SK-N-SH (cell line): ENCODE measurements at regions not wholly inside any gene's neighbourhood (a gene's known extent, or its start where the extent isn't known, plus 50 kb on each side); places are given as distances from the start of the nearest gene placed in this dataset.

Source experiments
- CTCF ChIA-PET: fragments of 300-600, 350-600 bp; formaldehyde crosslinking; extraction: SDS; loops from one replicate; lab custom pipeline; 2021; lab: Yijun Ruan, JAX
- POLR2A ChIA-PET: fragments of 350-600 bp; sonication (Branson Sonifier 250); formaldehyde crosslinking; extraction: SDS; loops from one replicate; lab custom pipeline; 2020; ENCODE audit warnings: antibody characterized with exemption, inconsistent platforms; lab: Yijun Ruan, JAX
- DNase-seq: peaks from one replicate; pipeline ENCODE4 v3.0.0; 2012
- H2AFZ ChIP-seq: fragments of 200-600 bp; sonication (generic); 2 replicates; pipeline ENCODE4 v1.8.1; 2016; ENCODE audit warnings: antibody characterized with exemption, mild to moderate bottlenecking, low read depth
- H3F3A ChIP-seq: fragments of 200-600 bp; sonication (generic); replicated peaks from 2 replicates; pipeline ENCODE3; 2016; ENCODE audit warnings: antibody characterized with exemption, mild to moderate bottlenecking; ENCODE audit not compliant: insufficient read depth
- H3K27ac ChIP-seq, 2 experiments: fragments of 200-500 bp in 1 of 2; fragments of 200-600 bp in 1 of 2; sonication (Bioruptor generic) in 1 of 2; sonication (generic), shearing (Covaris generic) in 1 of 2; 2 replicates each; pipeline versions ENCODE4 v1.5.1 to v1.6.1; 2014 to 2016; ENCODE audit warnings: low read depth in 2 of 2, inconsistent platforms in 1 of 2, low read length in 1 of 2, mild to moderate bottlenecking in 1 of 2, mixed read lengths in 1 of 2
- H3K27me3 ChIP-seq: fragments of 200-600 bp; sonication (generic), shearing (Covaris generic); 2 replicates; pipeline ENCODE4 v1.6.1; 2016; ENCODE audit warnings: mixed run types; ENCODE audit not compliant: insufficient read depth
- H3K36me3 ChIP-seq, 2 experiments: fragments of 200-500 bp in 1 of 2; fragments of 200-600 bp in 1 of 2; sonication (Bioruptor generic) in 1 of 2; sonication (generic) in 1 of 2; replicated peaks in 1 of 2; 2 replicates each; pipeline versions ENCODE3 to v1.5.1; 2014 to 2016; ENCODE audit warnings: low read length in 1 of 2, mild to moderate bottlenecking in 1 of 2; ENCODE audit not compliant: insufficient read depth in 2 of 2, control insufficient read depth in 1 of 2
- H3K4me1 ChIP-seq, 2 experiments: fragments of 200-500 bp in 1 of 2; fragments of 200-600 bp in 1 of 2; sonication (Bioruptor generic) in 1 of 2; sonication (generic), shearing (Covaris generic) in 1 of 2; 2 replicates each; pipeline versions ENCODE4 v1.5.1 to v1.6.1; 2014 to 2016; ENCODE audit warnings: low read depth in 1 of 2, low read length in 1 of 2, mixed run types in 1 of 2; ENCODE audit not compliant: insufficient read depth in 2 of 2, control insufficient read depth in 1 of 2
- H3K4me2 ChIP-seq: fragments of 200-600 bp; sonication (generic), shearing (Covaris generic); 2 replicates; pipeline ENCODE4 v1.6.1; 2017; ENCODE audit warnings: mixed run types
- H3K4me3 ChIP-seq, 2 experiments: fragments of 200-500 bp in 1 of 2; fragments of 200-600 bp in 1 of 2; sonication (Bioruptor generic) in 1 of 2; sonication (generic), shearing (Covaris generic) in 1 of 2; 2 replicates each; pipeline versions ENCODE4 v1.5.1 to v1.8.1; 2014 to 2016; ENCODE audit warnings: low read depth in 2 of 2, inconsistent platforms in 1 of 2, low read length in 1 of 2, mild to moderate bottlenecking in 1 of 2, mixed read lengths in 1 of 2, moderate library complexity in 1 of 2
- H3K79me2 ChIP-seq: fragments of 200-600 bp; sonication (generic); 2 replicates; pipeline ENCODE4 v1.8.1; 2017; ENCODE audit warnings: mild to moderate bottlenecking; ENCODE audit not compliant: insufficient read depth
- H3K9ac ChIP-seq: fragments of 200-600 bp; sonication (generic); 2 replicates; pipeline ENCODE4 v1.6.1; 2017; ENCODE audit warnings: mixed run types
- H3K9me2 ChIP-seq: fragments of 200-600 bp; sonication (generic); 2 replicates; pipeline ENCODE4 v1.6.1; 2017; ENCODE audit warnings: mixed run types
- H3K9me3 ChIP-seq: fragments of 200-600 bp; sonication (generic); 2 replicates; pipeline ENCODE4 v1.6.1; 2017; ENCODE audit warnings: mixed run types, mild to moderate bottlenecking, moderate library complexity
- H4K20me1 ChIP-seq: fragments of 200-600 bp; sonication (generic); 2 replicates; pipeline ENCODE4 v1.6.1; 2017; ENCODE audit warnings: mild to moderate bottlenecking, mixed run types; ENCODE audit not compliant: insufficient read depth
- CHD2 ChIP-seq: fragments of 150-350 bp; IDR thresholded peaks from 2 replicates; pipeline ENCODE4 v1.6.1; 2018; ENCODE audit warnings: low read length; ENCODE audit not compliant: partially characterized antibody
- FOSL2 ChIP-seq: IDR thresholded peaks from 2 replicates; pipeline ENCODE4 v1.4.0; 2012; ENCODE audit warnings: low read depth, mild to moderate bottlenecking, moderate library complexity, borderline replicate concordance
- FOXJ3 ChIP-seq: sonication (generic); formaldehyde crosslinking; IDR thresholded peaks from 2 replicates; pipeline ENCODE4 v1.5.1; 2020; ENCODE audit warnings: mild to moderate bottlenecking, missing genetic modification reagents
- JUND ChIP-seq: IDR thresholded peaks from 2 replicates; pipeline ENCODE4 v1.4.0; 2012
- MEF2A ChIP-seq: IDR thresholded peaks from 2 replicates; pipeline ENCODE4 v1.4.0; 2012; ENCODE audit warnings: low read depth, borderline replicate concordance
- MXI1 ChIP-seq: IDR thresholded peaks from 2 replicates; pipeline ENCODE4 v1.6.1; 2012; ENCODE audit warnings: mild to moderate bottlenecking, low read depth, low read length, improper control_type of control experiment
- PBX3 ChIP-seq: IDR thresholded peaks from 2 replicates; pipeline ENCODE4; 2012
- RAD21 ChIP-seq: IDR thresholded peaks from 2 replicates; pipeline ENCODE4 v1.6.1; 2012; ENCODE audit warnings: mild to moderate bottlenecking, low read length
- RCOR1 ChIP-seq: fragments of 150-350 bp; IDR thresholded peaks from 2 replicates; pipeline ENCODE4 v1.6.1; 2017; ENCODE audit warnings: antibody characterized with exemption, low read length
- TEAD4 ChIP-seq: IDR thresholded peaks from 2 replicates; pipeline ENCODE4 v1.4.0; 2012; ENCODE audit warnings: mild to moderate bottlenecking, borderline replicate concordance; ENCODE audit not compliant: insufficient read depth
- USF1 ChIP-seq: IDR thresholded peaks from 2 replicates; pipeline ENCODE4 v1.4.0; 2012; ENCODE audit warnings: low read depth, borderline replicate concordance
- YY1 ChIP-seq: IDR thresholded peaks from 2 replicates; pipeline ENCODE4 v1.4.0; 2012; ENCODE audit warnings: low read depth, mild to moderate bottlenecking
- ZBTB33 ChIP-seq: IDR thresholded peaks from 2 replicates; pipeline ENCODE4 v1.4.0; 2012; ENCODE audit warnings: low read depth, borderline replicate concordance
- TF ChIP-seq, protein P1 (sequence below): fragments of 200-600 bp; sonication (generic); IDR thresholded peaks from 2 replicates; pipeline ENCODE4 v1.6.1; 2017; ENCODE audit warnings: antibody characterized with exemption, mild to moderate bottlenecking, moderate library complexity
- TF ChIP-seq, protein P2 (sequence below): IDR thresholded peaks from 2 replicates; pipeline ENCODE4 v1.4.0; 2012; ENCODE audit warnings: low read depth

- peaks cover 0 to 2% of the 10 kb centered on the region in 2 experiments; a peak in 1 of 4 replicates for H3K4me1 ChIP-seq
- CTCF ChIA-PET, result interaction anchor here (1.0 kb wide), 1 partner anchor 9 kb away, joined by 3 read pairs; no protein-coding TSS in a partner anchor
- no peak for TF ChIP-seq MEF2A
- no peak for TF ChIP-seq PBX3
- no peak for TF ChIP-seq MXI1
- TF ChIP-seq TEAD4, result no peak
- no peak for TF ChIP-seq USF1
- TF ChIP-seq FOXJ3 (CRISPR knock-in tag), result no peak
- no peak for TF ChIP-seq YY1
- TF ChIP-seq RAD21, result no peak
- TF ChIP-seq FOSL2, result no peak
- no peak for TF ChIP-seq RCOR1
- TF ChIP-seq, protein P1, sequence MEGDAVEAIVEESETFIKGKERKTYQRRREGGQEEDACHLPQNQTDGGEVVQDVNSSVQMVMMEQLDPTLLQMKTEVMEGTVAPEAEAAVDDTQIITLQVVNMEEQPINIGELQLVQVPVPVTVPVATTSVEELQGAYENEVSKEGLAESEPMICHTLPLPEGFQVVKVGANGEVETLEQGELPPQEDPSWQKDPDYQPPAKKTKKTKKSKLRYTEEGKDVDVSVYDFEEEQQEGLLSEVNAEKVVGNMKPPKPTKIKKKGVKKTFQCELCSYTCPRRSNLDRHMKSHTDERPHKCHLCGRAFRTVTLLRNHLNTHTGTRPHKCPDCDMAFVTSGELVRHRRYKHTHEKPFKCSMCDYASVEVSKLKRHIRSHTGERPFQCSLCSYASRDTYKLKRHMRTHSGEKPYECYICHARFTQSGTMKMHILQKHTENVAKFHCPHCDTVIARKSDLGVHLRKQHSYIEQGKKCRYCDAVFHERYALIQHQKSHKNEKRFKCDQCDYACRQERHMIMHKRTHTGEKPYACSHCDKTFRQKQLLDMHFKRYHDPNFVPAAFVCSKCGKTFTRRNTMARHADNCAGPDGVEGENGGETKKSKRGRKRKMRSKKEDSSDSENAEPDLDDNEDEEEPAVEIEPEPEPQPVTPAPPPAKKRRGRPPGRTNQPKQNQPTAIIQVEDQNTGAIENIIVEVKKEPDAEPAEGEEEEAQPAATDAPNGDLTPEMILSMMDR, result no peak
- no peak for TF ChIP-seq CHD2
- TF ChIP-seq ZBTB33, result no peak
- TF ChIP-seq JUND, result no peak
- TF ChIP-seq, protein P2, sequence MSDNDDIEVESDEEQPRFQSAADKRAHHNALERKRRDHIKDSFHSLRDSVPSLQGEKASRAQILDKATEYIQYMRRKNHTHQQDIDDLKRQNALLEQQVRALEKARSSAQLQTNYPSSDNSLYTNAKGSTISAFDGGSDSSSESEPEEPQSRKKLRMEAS, result no peak
Observed at GRCh38 chr2:162963156-162963555, 124.6 kb upstream of the KCNH7 start.

More at GRCh38 chr2:162963156-162963555, 124.6 kb upstream of the KCNH7 start:
- H3K4me2 ChIP-seq, result no peak overlapping the region
- H3K4me3 ChIP-seq, result no peak overlapping the region
- POLR2A ChIA-PET, result no interaction called here
- no peaks in the 10 kb centered on the region for H3K79me2 ChIP-seq
- no peak overlapping the region for H3K9ac ChIP-seq
- no peaks in the 10 kb centered on the region for H3K9me2 ChIP-seq
- H3K27me3 ChIP-seq, result no peaks in the 10 kb centered on the region
- no peaks in the 10 kb centered on the region for H3K9me3 ChIP-seq
- no peaks in the 10 kb centered on the region for H3F3A ChIP-seq
- no peak overlapping the region for H3K27ac ChIP-seq
- no peak for DNase-seq
- no peaks in the 10 kb centered on the region for H3K36me3 ChIP-seq
- H4K20me1 ChIP-seq, result no peaks in the 10 kb centered on the region
- no peak overlapping the region for H2AFZ ChIP-seq
